DND-41 (cell line): ENCODE measurements at regions not wholly inside any gene's neighbourhood (a gene's known extent, or its start where the extent isn't known, plus 50 kb on each side); places are given as distances from the start of the nearest gene placed in this dataset.

Experiments
- EZH2 ChIP-seq: IDR thresholded peaks from 3 replicates; pipeline ENCODE4 v1.6.1; 2012; ENCODE audit warnings: borderline replicate concordance, low read depth, mild to moderate bottlenecking, moderate library complexity, low read length, inconsistent platforms; ENCODE audit not compliant: severe bottlenecking
- TF ChIP-seq, protein P1 (sequence below): IDR thresholded peaks from 2 replicates; pipeline ENCODE4 v1.5.1; 2012; ENCODE audit warnings: borderline replicate concordance, low read length, moderate library complexity, mild to moderate bottlenecking; ENCODE audit not compliant: poor library complexity, severe bottlenecking; ENCODE audit errors: extremely low read depth

DNA sequence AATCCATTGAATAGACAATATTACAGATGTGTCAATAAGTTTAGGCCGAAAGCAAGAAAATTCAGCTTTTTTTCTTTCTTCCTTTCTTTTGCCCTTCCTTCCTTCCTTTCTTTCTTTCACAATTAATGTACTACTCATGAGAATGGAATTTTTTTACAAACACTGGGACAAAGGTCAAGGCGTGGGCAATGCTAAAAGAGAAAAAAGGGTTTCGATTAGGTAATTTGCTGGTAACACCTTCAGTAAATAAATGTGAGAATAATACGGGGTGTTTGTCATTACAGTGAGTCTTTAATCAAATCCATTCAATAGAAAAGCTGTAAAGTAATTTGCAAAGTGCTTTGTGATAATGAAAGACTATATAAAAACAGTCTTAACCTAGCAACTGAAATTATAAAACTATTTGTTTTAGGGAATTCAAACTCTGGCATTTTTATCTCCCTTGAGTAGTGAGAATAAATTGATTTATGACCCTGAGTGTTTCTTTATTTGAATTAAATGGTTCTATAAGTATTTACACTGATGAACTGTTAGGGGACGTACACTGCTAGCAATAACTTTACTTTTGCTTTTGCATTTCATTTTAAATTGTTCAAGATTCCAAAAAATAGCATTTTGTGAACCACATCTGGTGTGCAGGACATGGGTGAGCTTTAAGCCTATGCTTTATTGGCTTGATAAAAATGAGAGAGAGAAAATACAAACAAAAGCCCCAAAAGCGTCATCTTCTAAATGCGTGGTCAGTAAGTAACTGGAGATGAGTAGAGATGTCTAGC is 104.2 kb upstream of the THRB start:
- no peak for TF ChIP-seq EZH2
- TF ChIP-seq, protein P1, sequence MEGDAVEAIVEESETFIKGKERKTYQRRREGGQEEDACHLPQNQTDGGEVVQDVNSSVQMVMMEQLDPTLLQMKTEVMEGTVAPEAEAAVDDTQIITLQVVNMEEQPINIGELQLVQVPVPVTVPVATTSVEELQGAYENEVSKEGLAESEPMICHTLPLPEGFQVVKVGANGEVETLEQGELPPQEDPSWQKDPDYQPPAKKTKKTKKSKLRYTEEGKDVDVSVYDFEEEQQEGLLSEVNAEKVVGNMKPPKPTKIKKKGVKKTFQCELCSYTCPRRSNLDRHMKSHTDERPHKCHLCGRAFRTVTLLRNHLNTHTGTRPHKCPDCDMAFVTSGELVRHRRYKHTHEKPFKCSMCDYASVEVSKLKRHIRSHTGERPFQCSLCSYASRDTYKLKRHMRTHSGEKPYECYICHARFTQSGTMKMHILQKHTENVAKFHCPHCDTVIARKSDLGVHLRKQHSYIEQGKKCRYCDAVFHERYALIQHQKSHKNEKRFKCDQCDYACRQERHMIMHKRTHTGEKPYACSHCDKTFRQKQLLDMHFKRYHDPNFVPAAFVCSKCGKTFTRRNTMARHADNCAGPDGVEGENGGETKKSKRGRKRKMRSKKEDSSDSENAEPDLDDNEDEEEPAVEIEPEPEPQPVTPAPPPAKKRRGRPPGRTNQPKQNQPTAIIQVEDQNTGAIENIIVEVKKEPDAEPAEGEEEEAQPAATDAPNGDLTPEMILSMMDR = no peak
